ENCODE measurements at regions not wholly inside any gene's neighbourhood (a gene's known extent, or its start where the extent isn't known, plus 50 kb on each side); places are given as distances from the start of the nearest gene placed in this dataset.

GRCh38 chr2:241924069-241924908 lies 54.8 kb downstream of the RTP5 start:
- TF ChIP-seq CTBP1 (IDR thresholded peaks at IDR 0.05; ENCODE audit: borderline replicate concordance) = no peak
- TF ChIP-seq SP1 (IDR thresholded peaks at IDR 0.05) = no peak
- TF ChIP-seq FOXA1 (IDR thresholded peaks at IDR 0.05) = no peak
- TF ChIP-seq HDGF (IDR thresholded peaks at IDR 0.05; ENCODE audit: borderline replicate concordance) = no peak
- no peak for TF ChIP-seq BHLHE40 (IDR thresholded peaks at IDR 0.05; ENCODE audit: borderline replicate concordance)
- no peak for TF ChIP-seq SUZ12 (IDR thresholded peaks at IDR 0.05)
- TF ChIP-seq ELF4 (IDR thresholded peaks at IDR 0.05) = no peak
- TF ChIP-seq TARDBP (IDR thresholded peaks at IDR 0.05) = no peak
- TF ChIP-seq ZNF384 (IDR thresholded peaks at IDR 0.05) = no peak

Data from HEK293T (cell line).